PC-3 (cell line): ENCODE measurements at regions not wholly inside any gene's neighbourhood (a gene's known extent, or its start where the extent isn't known, plus 50 kb on each side); places are given as distances from the start of the nearest gene placed in this dataset.

Experiments
- ATAC-seq: fragments of 200-7000 bp; cut with Tn5 transposase; 2 replicates; pipeline ENCODE4 v1.9.1; 2020; ENCODE audit warnings: mild to moderate bottlenecking, moderate library complexity
- BruUV-seq: library from RNA; stranded (reverse); fragments of 400-500 nt; replicated peaks from 2 replicates; lab custom pipeline; 2021; lab: Mats Ljungman, UMichigan
- CTCF ChIA-PET: fragments of 300-600 bp; sonication (Branson Sonifier 250); formaldehyde crosslinking; loops from one replicate; lab custom pipeline; 2022; ENCODE audit warnings: antibody characterized with exemption; lab: Charles Lee
- POLR2A ChIA-PET: fragments of 300-600 bp; sonication (Branson Sonifier 250); formaldehyde crosslinking; loops from one replicate; lab custom pipeline; 2022; ENCODE audit warnings: antibody characterized with exemption; ENCODE audit not compliant: unreplicated experiment; lab: Charles Lee
- DNase-seq: peaks from one replicate; pipeline ENCODE4 v3.0.0-alpha.2; 2015
- H2AFZ ChIP-seq: fragments of 300-600 bp; sonication (generic); 2 replicates; pipeline ENCODE4 v1.6.0; 2016; ENCODE audit warnings: antibody characterized with exemption, low read length
- H3F3A ChIP-seq: fragments of 300-600 bp; sonication (generic); one replicate; pipeline ENCODE4 v1.6.0; 2017; ENCODE audit warnings: antibody characterized with exemption, low read length, control low read depth, mild to moderate bottlenecking; ENCODE audit not compliant: unreplicated experiment
- H3K27ac ChIP-seq: fragments of 300-600 bp; sonication (generic); 2 replicates; pipeline ENCODE4 v1.5.1; 2016; ENCODE audit warnings: mild to moderate bottlenecking, low read length
- H3K27me3 ChIP-seq: fragments of 300-600 bp; sonication (generic); 2 replicates; pipeline ENCODE4 v1.6.1; 2016; ENCODE audit warnings: low read length, mixed read lengths
- H3K36me3 ChIP-seq: fragments of 300-600 bp; sonication (generic); 2 replicates; pipeline ENCODE4 v1.6.1; 2016; ENCODE audit warnings: low read depth, mixed run types, low read length, mixed read lengths
- H3K4me1 ChIP-seq: fragments of 300-600 bp; sonication (generic); 2 replicates; pipeline ENCODE4 v1.5.1; 2016; ENCODE audit warnings: low read length; ENCODE audit not compliant: insufficient read depth
- H3K4me2 ChIP-seq: fragments of 300-600 bp; sonication (generic); 2 replicates; pipeline ENCODE4 v1.6.0; 2016; ENCODE audit warnings: low read length
- H3K4me3 ChIP-seq: fragments of 300-600 bp; sonication (generic); 2 replicates; pipeline ENCODE4 v1.5.1; 2016; ENCODE audit warnings: mild to moderate bottlenecking, low read length, mixed read lengths
- H3K79me2 ChIP-seq: fragments of 300-600 bp; sonication (generic); 2 replicates; pipeline ENCODE4 v1.6.1; 2017; ENCODE audit warnings: low read length, mixed read lengths
- H3K9ac ChIP-seq: fragments of 300-600 bp; sonication (generic); 2 replicates; pipeline ENCODE4 v1.6.0; 2016; ENCODE audit warnings: mild to moderate bottlenecking, low read length
- H3K9me2 ChIP-seq: fragments of 300-600 bp; sonication (generic); replicated peaks from 2 replicates; pipeline ENCODE4 v1.6.1; 2016; ENCODE audit warnings: mixed run types, low read length, mixed read lengths
- H3K9me3 ChIP-seq: fragments of 300-600 bp; sonication (generic); 2 replicates; pipeline ENCODE4 v1.6.1; 2016; ENCODE audit warnings: low read length, mixed read lengths
- H4K20me1 ChIP-seq: fragments of 300-600 bp; sonication (generic); 2 replicates; pipeline ENCODE4 v1.6.1; 2016; ENCODE audit warnings: low read length, mixed read lengths
- CTCF ChIP-seq: fragments of 300-600 bp; sonication (generic); conservative IDR thresholded peaks from 2 replicates; pipeline ENCODE4 v1.5.1; 2017; ENCODE audit warnings: antibody characterized with exemption, low read depth, mild to moderate bottlenecking, low read length
- EZH2 ChIP-seq: fragments of 300-600 bp; sonication (generic); IDR thresholded peaks from one replicate; pipeline ENCODE4 v1.6.1; 2017; ENCODE audit warnings: antibody characterized with exemption, mild to moderate bottlenecking, low read length; ENCODE audit not compliant: unreplicated experiment
- EZH2phosphoT487 ChIP-seq: fragments of 300-600 bp; sonication (generic); IDR thresholded peaks from 2 replicates; pipeline ENCODE4 v1.6.1; 2018; ENCODE audit warnings: mild to moderate bottlenecking, antibody characterized with exemption, low read length, borderline replicate concordance
- intact Hi-C: fragments of 100-400 bp; cut with micrococcal nuclease; formaldehyde crosslinking; loops from 2 replicates; pipeline ENCODE4 v1.9.0; 2023

DNA sequence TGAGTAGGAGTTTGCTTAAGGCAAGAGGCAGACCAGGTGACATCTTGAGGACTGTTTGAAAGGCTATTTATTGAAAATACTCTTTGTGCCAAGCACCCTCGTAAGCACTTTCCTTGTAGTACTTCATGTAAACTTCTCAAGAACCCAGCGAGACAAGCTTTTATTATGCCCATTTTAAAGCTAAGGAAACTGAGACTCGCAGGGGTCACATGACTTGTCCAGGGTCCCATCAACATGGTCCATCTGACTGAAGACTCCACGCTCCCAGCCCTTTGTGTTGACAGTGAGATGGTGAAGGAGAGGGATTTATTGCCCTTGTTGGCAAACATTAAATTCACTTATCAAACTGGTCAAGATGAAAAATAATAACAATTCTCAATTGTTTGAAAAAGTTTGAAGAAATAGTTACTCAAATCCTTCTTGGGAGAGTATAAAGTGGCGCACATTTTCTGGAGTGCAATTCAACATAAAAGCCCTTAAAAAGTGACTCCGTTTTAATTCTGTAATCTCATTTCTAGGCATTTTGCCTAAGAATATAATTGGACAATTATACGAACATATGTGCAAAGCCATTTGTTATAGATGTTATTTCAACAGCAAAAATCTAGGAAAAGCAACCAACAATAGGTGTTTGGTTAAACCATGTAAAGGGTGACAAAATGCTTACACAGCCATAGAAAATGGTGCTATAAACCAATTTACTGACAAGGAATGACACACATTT, 270.5 kb upstream of the NCKAP5 start:
- Histone ChIP-seq H3K9ac (no peak overlapping the region), H3K4me1 (peaks cover 47% of the 10 kb centered on the region), H4K20me1 (no peaks in the 10 kb centered on the region), H3K4me2 (no peak overlapping the region), H3F3A (peaks cover 4% of the 10 kb centered on the region), H3K27me3 (no peaks in the 10 kb centered on the region), H2AFZ (no peak overlapping the region), H3K4me3 (no peak overlapping the region), H3K36me3 (no peaks in the 10 kb centered on the region), H3K9me2 (no peaks in the 10 kb centered on the region), H3K27ac (no peak overlapping the region), H3K79me2 (no peaks in the 10 kb centered on the region), H3K9me3 (no peaks in the 10 kb centered on the region)
- ChIA-PET CTCF (interaction anchor here (0.6 to 0.7 kb wide), 2 partner anchors 271 to 395 kb away, joined by 3 to 4 read pairs; no protein-coding TSS in a partner anchor), POLR2A (no interaction called here)
- DNase-seq (no peak), ATAC-seq (no peak)
- BruUV-seq = no TSS peak
- TF ChIP-seq EZH2 (no peak), EZH2phosphoT487 (no peak), CTCF (no peak)
- intact Hi-C loops = no loop called here

DNA sequence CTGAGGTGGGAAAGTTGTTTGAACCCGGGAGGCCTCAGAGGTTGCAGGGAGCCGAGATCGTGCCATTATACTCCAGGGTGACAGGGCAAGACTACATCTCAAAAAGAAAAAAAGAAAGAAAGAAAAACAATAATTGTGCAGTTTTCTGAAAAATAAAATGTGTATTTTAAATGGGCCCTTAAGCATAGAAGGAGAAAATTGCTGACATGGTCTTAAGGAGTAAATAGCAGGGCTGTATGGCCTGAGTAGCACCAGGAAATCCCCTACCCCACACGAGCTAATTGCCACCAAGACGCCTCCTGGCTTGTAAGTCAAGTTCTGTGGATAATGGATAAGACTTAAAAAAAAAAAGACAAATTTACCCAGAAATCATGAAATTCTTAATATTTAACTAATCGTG, 271.4 kb upstream of the NCKAP5 start:
- ATAC-seq (no peak), DNase-seq (no peak)
- ChIA-PET POLR2A (no interaction called here), CTCF (no interaction called here)
- Histone ChIP-seq H3K4me1 (peaks cover 54% of the 10 kb centered on the region), H3K27ac (no peak overlapping the region), H3K4me2 (no peak overlapping the region), H3K4me3 (no peak overlapping the region), H3K9me2 (no peaks in the 10 kb centered on the region), H2AFZ (no peak overlapping the region), H3F3A (peaks cover 4% of the 10 kb centered on the region), H4K20me1 (no peaks in the 10 kb centered on the region), H3K9ac (no peak overlapping the region), H3K27me3 (no peaks in the 10 kb centered on the region), H3K79me2 (no peaks in the 10 kb centered on the region), H3K36me3 (no peaks in the 10 kb centered on the region), H3K9me3 (no peaks in the 10 kb centered on the region)
- TF ChIP-seq EZH2phosphoT487 = no peak
- TF ChIP-seq CTCF = no peak
- no peak for TF ChIP-seq EZH2
- intact Hi-C loops = loop anchor here (5.0 to 10.0 kb wide), 5 partner anchors 345 to 1572 kb away; partner anchors contain the start of genes GPR39 and LYPD1
- no TSS peak for BruUV-seq

DNA sequence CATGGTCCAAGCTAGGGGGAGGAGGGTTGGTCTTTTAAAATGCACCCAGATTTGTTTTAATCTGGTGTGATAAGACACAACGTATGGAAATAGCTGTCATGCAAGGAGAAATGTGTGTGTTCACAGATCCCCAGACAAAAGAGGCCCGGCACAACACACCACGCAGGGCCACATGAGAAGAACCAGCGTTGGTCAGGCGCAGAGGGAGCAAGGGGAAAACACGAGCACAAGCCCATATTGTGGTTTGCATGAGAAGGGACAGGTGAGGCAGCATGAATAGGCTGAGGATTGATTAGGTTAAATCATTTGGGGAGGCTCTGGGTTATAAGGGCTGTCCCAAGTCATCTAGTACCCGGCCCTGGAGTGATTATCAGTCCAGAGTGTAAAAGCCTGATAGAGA, 272.5 kb upstream of the NCKAP5 start:
- H3K36me3 ChIP-seq = no peaks in the 10 kb centered on the region
- no peak overlapping the region for H2AFZ ChIP-seq
- H3K9me2 ChIP-seq = no peaks in the 10 kb centered on the region
- intact Hi-C loops = loop anchor here (5.0 to 10.0 kb wide), 5 partner anchors 346 to 1573 kb away; partner anchors contain the start of genes GPR39 and LYPD1
- H3K9me3 ChIP-seq = no peaks in the 10 kb centered on the region
- H3K79me2 ChIP-seq = no peaks in the 10 kb centered on the region
- no TSS peak for BruUV-seq
- no peaks in the 10 kb centered on the region for H3K27me3 ChIP-seq
- no peak for TF ChIP-seq EZH2
- no peak for TF ChIP-seq CTCF
- no peak for TF ChIP-seq EZH2phosphoT487
- DNase-seq (no peak), ATAC-seq (no peak)
- H3K4me3 ChIP-seq = no peak overlapping the region
- no peak overlapping the region for H3K4me2 ChIP-seq
- no peaks in the 10 kb centered on the region for H4K20me1 ChIP-seq
- ChIA-PET POLR2A (interaction anchor here (0.6 kb wide), 1 partner anchor 336 kb away, joined by 3 read pairs; no protein-coding TSS in a partner anchor), CTCF (no interaction called here)
- peak overlapping the region; percentile 96 for H3K27ac ChIP-seq
- H3K9ac ChIP-seq = peak overlapping the region; percentile 73; the same call in 1 of the 2 replicates
- peaks cover 4% of the 10 kb centered on the region for H3F3A ChIP-seq
- peaks cover 57% of the 10 kb centered on the region for H3K4me1 ChIP-seq
